KOPT-K1 (cell line): ENCODE measurements at regions not wholly inside any gene's neighbourhood (a gene's known extent, or its start where the extent isn't known, plus 50 kb on each side); places are given as distances from the start of the nearest gene placed in this dataset.

Experiments
- H3K27ac ChIP-seq: fragments of 200-600 bp; sonication (generic); 2 replicates; pipeline ENCODE4 v1.5.1; 2016; ENCODE audit warnings: antibody characterized with exemption, mild to moderate bottlenecking, low read depth, low read length; ENCODE audit not compliant: poor library complexity, severe bottlenecking
- H3K36me3 ChIP-seq: fragments of 200-600 bp; sonication (generic); 2 replicates; pipeline ENCODE4 v1.5.1; 2017; ENCODE audit warnings: antibody characterized with exemption, mild to moderate bottlenecking, low read length, moderate library complexity; ENCODE audit not compliant: insufficient read depth
- H3K9me3 ChIP-seq: fragments of 200-600 bp; sonication (generic); 2 replicates; pipeline ENCODE4 v1.5.1; 2017; ENCODE audit warnings: antibody characterized with exemption, low read length, mild to moderate bottlenecking; ENCODE audit not compliant: insufficient read depth, poor library complexity, severe bottlenecking

DNA sequence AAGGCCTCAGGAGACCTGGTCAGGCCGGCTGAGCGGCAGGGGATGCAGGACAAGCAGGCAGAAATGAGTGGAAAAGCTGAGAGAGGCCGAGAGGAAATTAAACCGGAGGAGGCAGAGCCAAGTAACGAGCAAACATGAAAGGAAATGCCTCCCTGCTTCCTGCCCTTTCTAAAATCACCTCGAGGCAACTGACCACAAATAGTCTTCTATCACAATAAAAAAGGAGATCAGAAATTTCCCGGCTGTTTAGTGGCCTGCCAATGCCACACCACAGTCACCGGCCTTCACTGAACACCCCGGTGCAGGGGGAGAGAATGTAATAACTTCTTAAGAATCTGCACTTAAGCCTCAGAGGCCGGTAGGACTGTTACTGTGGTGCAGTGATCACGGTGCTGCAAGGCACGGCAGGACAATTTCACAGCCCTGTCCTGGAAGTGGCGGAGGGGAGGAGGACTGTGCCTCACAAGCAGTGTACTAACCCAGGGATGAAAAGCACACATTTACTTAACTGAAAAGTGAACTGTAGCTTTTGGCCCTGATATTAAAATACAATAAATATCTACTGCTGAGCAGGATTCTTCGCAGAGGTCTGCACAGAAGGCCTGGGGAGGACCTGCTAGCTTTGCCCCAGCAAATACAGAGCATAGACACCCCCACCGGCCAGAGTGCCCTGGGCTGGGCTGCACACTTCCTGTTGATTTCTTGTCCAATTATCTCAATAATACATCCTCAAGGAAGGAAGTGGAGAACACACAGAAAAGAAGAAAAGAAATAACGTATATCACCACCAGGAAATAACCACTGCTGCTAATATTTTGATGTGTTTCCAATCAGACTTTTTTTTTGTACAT lies 183.5 kb upstream of the NSMCE3 start:
- Histone ChIP-seq H3K9me3 (no peaks in the 10 kb centered on the region), H3K36me3 (no peaks in the 10 kb centered on the region), H3K27ac (no peak overlapping the region)

DNA sequence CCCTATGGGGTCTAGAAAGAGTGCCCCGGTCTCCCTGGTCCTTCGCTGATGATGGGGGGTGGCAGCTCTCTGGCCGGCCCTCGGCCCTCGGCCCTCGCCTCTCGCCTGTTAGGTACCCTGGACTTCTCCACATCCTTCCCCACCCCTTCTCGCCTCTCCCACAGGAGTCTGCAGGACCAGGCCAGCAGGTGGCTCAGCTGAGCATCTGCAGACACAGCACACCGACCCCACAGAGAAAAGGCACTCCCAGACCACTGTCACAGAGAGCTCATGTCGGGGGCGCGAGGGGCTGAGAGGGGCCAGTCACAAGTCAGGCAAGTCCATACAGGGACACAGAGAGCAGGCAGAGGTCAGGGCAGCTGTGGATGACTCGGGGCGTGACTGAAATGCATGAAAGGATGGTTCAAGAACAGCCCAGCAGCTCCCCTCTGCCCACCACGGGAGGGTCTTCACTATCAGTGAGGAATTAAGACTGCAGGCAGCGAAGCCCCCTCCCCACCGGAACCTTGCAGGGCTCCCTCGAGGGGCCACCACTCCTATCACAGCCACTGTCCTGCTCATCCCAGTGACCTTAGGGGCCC lies 181.7 kb upstream of the NSMCE3 start:
- Histone ChIP-seq H3K36me3 (no peaks in the 10 kb centered on the region), H3K9me3 (no peaks in the 10 kb centered on the region), H3K27ac (no peak overlapping the region)

DNA sequence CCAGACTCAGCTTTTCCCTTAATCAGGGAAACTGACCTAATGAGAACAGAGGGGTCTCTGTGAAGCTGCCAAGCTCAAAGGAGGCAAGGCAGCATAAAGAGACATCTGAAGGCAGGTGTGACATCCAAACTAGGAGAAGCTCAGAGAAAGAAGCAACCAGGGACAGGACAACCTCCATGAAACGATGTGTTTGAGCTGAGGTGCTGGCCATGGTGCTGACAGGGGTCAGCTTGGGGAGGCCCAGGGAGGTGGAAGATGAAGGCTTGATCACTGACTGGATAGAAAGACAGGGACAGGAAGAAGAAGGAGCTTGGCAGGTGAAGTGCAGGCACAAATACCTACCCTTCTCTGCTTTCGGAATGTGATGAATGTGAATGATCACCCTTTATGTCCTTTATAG lies 179.5 kb upstream of the NSMCE3 start:
- no peak overlapping the region for H3K27ac ChIP-seq
- H3K36me3 ChIP-seq, result no peaks in the 10 kb centered on the region
- H3K9me3 ChIP-seq, result no peaks in the 10 kb centered on the region

DNA sequence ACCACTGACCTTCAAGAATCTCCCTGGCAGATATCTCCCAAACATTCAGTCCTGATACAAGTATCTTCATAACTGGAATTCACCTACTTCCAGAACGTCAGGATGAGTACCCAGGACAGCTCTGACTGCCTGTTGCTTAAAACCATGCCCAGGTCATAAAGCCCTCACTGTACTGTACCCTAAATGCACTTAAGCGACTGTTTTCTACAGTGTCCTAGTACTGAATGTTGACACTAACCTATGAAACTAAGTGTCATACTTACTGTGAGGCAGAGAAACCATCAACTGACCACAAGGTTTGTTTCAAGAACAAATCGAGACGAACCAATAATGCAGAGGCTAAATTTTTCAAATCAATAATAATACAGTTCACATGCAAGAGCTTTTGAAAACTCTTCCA lies 178.7 kb upstream of the NSMCE3 start:
- Histone ChIP-seq H3K36me3 (no peaks in the 10 kb centered on the region), H3K27ac (no peak overlapping the region), H3K9me3 (no peaks in the 10 kb centered on the region)

DNA sequence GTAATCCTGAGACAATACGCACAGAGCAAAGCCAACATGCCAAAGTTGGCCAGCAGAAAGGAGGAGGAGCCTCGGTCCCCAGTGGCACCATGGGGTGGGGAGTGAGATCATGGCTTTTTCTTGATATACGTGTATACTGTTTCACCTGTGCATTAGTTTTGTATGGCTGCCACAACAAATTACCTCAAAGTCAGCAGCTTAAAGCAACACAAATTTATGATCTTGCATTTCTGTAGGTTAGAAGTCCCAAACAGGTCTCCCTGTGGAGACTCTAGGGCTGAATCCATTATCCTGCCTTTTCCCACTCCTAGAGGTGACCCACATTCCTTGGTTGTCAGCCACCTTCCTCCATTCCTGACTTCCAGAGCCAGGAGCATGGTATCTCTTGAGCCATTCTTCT lies 176.9 kb upstream of the NSMCE3 start:
- no peaks in the 10 kb centered on the region for H3K36me3 ChIP-seq
- H3K9me3 ChIP-seq, result no peaks in the 10 kb centered on the region
- H3K27ac ChIP-seq, result no peak overlapping the region

DNA sequence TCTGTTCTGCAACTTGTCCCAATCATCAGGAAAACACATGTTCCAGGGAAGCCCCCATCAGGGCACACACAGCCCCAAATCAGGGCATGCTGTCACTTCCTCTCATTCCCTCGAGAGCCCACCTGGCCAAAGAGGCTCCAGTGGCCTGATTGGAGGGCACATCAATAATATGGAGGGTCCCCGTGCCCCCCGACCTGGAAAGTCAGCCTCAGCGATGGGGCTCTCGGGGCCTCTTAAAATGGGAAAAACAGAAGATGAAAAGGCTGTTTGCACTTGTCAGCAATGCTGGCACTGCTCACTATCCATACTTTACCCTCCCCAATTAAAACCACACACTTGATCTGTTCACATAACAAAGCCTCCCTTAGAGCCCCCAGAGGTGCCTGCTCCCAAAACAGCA lies 172.9 kb upstream of the NSMCE3 start:
- no peak overlapping the region for H3K27ac ChIP-seq
- H3K36me3 ChIP-seq, result no peaks in the 10 kb centered on the region
- H3K9me3 ChIP-seq, result no peaks in the 10 kb centered on the region

DNA sequence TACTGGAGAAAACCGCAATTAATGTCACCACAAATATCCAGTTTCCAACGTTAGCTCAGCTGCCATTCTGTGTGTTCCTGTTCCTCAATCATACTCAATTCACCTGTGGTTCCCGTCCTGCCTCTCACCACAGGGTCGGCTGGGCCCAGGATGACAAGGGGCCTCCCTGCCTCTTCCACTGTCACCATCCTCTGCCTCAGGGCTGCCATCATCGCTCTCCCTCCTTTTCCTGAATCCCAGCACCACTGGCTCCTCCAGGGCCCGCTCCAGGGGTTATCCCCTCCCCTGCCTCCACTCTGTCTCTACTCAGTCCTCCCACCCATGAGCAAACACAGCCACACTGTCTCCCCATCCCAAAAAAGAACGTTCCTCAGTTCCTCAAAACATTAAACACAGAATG lies 170.9 kb upstream of the NSMCE3 start:
- Histone ChIP-seq H3K27ac (no peak overlapping the region), H3K9me3 (no peaks in the 10 kb centered on the region), H3K36me3 (no peaks in the 10 kb centered on the region)

DNA sequence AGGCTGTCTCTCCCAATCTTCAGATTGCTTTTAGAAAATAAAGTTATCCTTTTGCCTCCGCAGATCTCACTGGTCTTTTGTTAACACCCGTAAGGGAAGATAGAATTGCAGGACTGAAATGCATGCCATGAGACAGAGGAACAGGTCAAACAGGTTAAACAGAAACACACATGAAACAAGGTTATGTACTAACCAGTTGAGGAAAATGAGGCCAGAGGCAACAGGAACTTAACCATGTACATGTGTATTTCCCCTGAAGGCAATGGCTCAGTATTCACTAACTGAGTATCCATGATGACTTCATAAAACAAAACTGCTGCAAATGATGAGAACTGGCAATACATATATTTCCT lies 169.1 kb upstream of the NSMCE3 start:
- Histone ChIP-seq H3K9me3 (no peaks in the 10 kb centered on the region), H3K36me3 (no peaks in the 10 kb centered on the region), H3K27ac (no peak overlapping the region)

DNA sequence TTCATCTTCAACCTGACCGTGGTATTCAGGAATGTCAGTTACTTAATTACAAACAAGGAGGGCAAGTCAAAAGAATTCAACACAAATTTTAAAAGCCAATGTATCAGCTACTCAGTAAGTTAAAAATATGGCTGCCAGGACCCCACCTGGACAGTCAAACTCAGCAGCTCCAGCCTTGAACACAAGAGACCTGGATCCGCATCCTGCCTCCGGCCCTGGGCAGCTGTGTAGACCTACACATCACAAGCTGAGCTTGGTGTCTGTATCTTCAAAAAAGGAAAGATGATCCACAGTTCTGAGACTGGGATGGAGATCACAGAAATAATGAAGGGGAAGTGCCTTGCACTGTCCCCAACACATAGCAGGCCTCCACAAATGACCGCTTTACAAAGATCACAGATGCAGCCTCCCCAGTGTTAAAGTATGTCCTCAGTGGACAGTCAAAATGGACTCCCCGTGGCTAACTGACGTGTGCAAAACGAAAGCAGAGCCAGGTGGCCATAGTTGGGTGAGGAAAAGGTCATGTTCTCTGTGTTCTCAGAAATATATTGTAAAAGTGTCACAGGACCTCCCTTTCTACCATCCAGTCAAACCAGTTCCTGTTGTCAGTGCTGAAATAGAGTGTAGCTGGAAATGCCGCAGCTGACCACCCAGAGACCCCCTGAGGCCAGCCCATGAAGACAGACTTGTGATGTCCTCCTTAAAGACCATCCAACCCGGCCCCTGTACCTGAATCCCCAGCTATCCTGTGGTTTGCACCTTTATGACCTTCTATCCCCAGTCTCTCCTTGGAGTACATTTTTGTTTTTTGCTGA lies 168.5 kb upstream of the NSMCE3 start:
- H3K9me3 ChIP-seq, result no peaks in the 10 kb centered on the region
- H3K27ac ChIP-seq, result no peak overlapping the region
- H3K36me3 ChIP-seq, result no peaks in the 10 kb centered on the region

DNA sequence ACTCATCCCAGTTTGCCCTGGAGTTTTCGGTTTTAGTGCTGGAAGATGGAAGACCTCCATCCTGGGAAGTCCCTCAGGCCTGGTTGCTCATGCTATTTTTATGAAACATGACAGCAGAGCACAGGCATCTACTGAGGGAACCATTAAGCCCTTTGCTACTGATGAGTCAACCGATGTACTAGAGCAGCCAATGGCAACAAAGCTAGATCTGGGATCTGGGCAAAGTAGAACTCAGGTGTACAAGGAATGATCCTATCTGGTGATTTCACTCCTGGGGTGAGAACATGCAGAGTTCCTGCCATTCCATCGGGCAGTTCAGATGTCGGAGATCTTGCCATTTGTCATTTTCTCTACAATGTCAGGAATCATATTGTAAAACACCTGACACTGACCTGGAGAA lies 166.2 kb upstream of the NSMCE3 start:
- no peaks in the 10 kb centered on the region for H3K9me3 ChIP-seq
- H3K27ac ChIP-seq, result no peak overlapping the region
- no peaks in the 10 kb centered on the region for H3K36me3 ChIP-seq

DNA sequence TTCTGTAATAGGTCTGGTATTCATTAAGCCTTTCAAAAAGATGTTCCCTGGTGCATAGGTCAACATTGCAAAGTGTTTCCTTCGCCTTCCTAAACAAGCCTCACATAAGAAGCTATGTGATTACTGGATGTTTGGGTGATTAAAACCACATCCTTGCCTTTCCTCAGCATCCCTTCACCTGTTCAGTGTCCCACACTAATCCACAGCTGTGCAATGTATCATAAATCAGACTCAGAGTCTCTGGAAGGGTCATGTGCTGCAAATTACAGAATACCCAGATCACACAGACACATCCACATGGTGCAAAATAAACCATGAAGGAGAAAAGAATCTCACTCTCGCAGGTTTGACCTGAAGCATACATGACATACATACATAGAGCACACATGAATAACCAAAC lies 164.7 kb upstream of the NSMCE3 start:
- H3K36me3 ChIP-seq, result no peaks in the 10 kb centered on the region
- no peaks in the 10 kb centered on the region for H3K9me3 ChIP-seq
- no peak overlapping the region for H3K27ac ChIP-seq

DNA sequence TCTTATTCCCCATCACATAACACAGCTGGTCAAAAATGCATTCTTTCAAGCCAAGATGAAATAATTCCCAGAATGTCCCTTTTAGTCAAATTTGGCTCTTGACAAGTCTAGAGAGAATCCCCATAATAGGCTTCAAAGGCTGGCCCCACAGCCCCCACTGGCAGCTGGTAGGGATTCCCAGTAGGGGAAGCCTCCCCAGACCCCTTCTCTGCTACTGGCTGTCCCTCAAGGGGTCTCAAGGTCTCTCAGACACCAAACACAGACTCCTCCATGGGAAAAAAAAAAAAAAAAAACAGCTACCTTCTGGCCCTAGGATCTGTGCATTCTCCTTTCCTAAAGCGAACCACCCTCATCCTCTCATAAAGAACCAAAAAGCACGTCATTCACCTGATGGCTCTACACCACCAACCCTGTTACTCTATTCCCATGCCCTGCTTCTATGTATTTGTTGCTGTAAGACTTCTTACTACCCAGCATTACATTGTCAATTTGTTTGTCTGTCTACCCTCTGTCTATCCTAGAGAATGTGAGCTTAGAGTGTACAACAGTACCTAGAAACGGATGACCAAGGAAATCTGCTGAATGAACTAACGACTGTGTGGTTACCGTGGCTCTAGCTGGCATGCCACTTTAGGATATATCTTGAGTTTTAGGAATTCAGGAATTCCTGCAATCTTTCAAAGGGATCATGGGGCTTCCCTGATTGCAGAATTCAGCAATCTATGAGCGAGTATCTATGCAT lies 164.1 kb upstream of the NSMCE3 start:
- Histone ChIP-seq H3K27ac (no peak overlapping the region), H3K36me3 (no peaks in the 10 kb centered on the region), H3K9me3 (no peaks in the 10 kb centered on the region)

DNA sequence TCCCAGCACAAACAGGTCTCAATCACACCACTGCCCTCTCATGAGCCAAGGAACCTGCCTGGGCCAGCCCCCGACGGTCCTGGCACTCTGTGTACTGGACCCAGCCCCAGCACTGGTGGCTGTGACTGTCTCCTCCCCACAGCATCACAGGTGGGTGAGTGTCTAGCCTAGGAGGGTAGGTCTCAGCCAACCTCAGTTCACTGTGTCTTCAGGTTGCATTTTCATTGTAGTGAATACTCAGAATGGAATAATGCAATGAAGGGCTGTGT lies 163.4 kb upstream of the NSMCE3 start:
- H3K36me3 ChIP-seq, result no peaks in the 10 kb centered on the region
- no peak overlapping the region for H3K27ac ChIP-seq
- no peaks in the 10 kb centered on the region for H3K9me3 ChIP-seq

DNA sequence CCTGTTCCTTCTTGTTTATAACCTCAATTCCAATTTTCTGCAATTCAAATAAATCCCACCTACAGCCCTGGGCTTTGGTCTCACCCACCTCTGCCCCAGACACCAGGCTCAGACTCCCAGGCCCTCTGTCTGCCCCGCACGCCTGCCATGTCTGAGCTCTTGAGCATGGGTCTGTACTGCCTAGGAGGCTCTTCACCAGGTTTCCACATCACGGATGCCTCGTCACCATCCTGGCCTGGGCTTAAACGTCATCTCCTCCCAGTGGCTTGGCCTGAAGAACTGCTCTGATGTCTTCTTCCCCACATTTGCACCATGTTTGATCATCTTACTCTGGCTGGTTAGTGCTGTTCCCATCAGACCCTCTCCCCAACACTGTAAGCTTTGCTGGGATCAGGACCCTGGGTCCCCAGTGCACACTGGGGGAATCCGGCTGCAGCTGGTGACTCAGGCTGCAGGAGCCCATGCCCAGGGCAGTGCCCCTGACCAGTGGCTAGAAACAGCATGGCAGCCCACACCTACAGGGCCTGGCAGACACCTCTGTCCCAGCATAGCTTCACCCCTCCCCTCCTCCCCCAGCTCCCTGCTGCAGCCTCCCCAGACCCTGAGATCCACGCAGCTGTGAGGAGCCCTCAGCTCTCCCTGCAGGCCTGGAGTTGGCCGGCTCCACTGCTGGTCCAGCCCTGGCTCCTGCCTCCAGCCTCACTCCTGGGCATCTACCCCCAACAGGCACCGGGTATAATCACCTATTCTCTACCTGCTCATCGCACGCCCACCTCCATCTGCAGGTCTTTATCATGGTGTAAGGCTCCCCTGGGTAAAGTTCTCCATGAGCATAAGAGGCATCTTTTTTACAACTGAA lies 162.8 kb upstream of the NSMCE3 start:
- H3K9me3 ChIP-seq, result no peaks in the 10 kb centered on the region
- H3K36me3 ChIP-seq, result no peaks in the 10 kb centered on the region

More for the DNA sequence above, 162.8 kb upstream of the NSMCE3 start:
- H3K27ac ChIP-seq, result no peak overlapping the region
